Ureter (tissue), 1 donor: ENCODE measurements at regions not wholly inside any gene's neighbourhood (a gene's known extent, or its start where the extent isn't known, plus 50 kb on each side); places are given as distances from the start of the nearest gene placed in this dataset.
"Not testable (repeated sequence)": the region's sequence is repeated elsewhere in the genome, so short reads cannot be mapped to it uniquely, and the experiment has no call there.

ENCODE experiments used
- DNase-seq: peaks from one replicate; pipeline ENCODE4 v3.0.0-alpha.2; 2020; ENCODE audit warnings: low spot score
- donor health status: DM: yes; HTN: yes; CAD: no.

DNA sequence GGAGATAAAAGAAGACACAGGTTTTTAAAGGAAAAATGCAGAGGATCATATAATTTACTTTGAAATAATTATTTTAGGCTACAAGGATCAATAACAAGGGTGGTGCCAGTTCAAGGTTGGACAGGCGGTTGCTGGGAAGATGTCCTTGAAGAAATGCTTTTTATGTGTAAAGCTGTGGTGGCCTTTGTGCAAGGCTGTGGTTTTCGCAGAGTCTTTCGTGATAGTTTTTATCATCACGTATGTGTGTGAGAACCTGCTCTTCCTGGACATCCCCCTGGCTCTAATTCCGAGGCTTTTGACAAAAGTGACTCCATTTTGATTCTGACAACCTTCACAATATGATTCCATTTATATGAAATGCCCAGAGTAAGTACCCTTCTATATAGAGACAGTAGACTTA lies 85.8 kb upstream of the COG2 start:
- DNase-seq: no peak

DNA sequence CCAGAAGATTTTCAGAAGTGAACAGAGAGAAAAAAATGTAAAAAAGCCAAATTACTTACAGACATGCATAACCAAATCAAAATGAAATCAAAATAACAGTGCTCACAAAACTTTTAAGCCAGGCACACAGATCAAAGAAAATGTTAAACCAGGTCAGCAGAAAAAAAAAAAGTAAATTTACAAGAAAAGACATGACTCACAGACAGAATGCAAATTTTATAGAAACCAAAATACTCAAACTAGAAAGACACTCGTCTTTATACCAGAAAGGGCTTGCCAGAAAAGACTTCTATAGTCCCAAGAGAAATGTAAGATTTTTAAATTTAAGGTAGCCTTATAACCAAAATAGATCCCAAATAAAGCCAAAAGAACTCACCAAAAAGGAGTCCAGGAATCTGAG lies 86.5 kb upstream of the COG2 start:
- DNase-seq: no peak

DNA sequence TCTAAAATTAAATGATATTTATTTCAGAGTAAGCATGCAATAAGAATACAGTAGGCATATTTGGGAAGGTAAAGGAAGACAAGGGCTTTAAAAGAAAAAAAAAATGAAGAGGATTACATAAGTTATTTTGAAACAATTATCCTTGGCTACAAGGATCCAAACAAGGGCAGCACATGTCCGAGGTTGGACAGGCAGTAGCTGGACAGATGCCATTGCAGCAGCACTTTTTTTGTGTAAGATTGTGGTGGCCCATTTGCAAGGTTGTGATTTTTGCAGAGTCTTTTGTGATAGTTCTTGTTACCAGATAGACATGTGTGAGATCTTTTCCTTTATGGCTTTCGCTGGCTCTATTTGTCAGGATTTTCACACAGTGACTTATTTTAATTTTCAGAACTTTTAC lies 89.4 kb upstream of the COG2 start:
- no peak for DNase-seq

DNA sequence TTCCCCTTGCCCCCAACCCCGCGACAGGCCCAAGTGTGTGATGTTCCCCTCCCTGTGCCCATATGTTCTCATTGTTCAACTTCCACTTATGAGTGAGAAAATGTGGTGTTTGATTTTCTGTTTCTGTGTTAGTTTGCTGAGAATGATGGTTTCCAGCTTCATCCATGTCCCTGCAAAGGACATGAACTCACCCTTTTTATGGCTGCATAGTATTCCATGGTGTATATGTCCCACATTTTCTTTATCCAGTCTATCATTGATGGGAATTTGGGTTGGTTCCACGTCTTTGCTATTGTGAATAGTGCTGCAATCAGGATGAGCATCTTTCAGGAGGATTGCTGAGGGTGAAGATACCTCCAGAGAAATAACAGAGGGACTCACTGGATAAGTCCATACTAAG lies 91.3 kb upstream of the COG2 start:
- not testable (repeated sequence) for DNase-seq

DNA sequence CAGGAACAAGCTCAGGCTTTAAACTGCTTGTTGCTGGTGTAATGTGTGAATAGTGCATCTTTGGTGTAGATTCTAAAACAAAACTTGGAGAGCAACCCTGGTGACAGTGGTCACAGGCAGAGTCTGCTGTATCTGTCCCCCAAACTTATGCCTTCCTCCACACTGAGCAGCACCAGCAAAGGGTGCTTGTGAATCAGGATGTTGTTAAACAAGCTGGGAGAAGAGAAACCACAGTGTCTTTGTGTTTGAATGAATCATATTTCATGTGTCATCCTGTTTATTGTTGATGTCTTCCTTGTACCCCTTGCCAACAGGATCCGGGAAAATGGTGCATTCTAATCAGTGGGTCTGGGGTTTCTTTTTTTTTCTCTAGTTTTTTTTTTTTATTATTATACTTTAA lies 91.9 kb upstream of the COG2 start:
- no peak for DNase-seq

DNA sequence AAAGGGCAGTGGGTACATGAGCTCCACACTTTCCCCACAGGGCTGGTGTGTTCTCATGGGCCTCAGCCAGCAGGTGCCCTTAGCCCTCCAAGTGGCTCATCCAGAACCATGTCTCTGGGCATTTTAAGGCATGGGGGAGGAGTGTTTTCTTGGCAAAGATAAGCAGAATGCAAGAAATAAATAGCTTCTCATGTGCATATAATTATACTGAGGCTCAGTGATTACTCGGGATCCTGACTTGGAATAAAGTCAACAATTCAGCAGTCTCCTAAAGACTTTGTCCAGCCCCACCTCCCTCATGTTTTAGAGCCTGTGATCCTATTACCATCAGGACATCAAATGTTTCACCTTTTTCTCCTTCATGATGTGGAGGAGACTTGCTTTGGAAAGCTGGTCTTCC lies 92.7 kb upstream of the COG2 start:
- no peak for DNase-seq

DNA sequence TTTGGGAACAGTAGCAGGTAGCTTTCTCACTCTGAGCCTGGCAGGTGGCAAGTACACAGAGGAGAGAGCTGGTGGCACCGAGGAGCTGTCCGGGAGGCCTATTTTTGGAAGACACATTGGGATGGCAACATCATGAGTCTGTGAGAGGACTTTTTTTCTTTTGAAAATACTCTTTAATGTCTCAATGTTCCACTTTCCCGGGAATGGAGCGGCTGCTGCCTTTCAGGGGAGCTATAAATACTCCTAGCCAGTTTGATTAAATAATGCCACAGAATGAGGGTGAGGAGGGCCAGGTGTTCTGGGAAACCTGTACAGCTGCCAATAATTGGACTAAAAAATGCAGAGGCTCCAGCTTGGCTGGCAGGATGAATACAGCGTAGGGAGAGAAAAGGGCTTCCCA lies 93.3 kb upstream of the COG2 start:
- no peak for DNase-seq

DNA sequence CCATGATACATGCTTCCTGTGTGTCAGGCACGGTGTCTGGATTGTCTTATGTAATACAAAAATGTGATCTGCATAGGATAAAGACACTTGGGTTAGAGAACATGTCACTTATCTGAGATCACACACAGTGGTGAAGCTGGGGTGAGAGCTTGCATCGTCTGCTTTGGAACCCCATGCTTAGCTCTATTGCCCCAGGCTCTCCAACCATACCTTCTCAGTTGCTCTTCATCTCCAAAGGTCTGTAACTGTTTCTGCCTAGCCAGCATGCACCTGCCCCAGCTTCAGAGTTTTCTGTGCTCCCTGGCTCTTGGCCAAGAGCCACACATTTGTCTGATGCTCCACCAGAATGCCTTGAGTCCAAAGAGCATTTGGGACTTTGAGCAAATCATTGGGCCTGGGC lies 93.9 kb upstream of the COG2 start:
- DNase-seq: no peak

DNA sequence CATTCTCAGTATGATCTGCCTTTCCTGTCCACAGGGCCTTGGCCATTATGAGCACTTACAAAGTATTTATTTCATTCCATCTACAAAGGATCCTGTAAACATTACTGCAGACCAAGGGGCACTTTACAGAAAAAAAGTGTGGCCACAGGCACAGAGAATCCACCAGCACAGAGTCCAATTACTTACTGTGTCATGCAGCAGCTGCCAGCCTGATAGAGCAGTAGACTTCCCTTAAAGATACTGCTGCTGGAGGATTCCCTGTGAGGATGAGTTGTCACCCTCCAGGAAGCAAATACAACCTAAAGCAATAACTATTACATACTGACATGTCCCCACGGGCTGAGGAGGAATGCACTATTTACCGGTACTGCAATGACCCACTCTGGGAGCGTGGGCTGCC lies 97.1 kb upstream of the COG2 start:
- DNase-seq: no peak

DNA sequence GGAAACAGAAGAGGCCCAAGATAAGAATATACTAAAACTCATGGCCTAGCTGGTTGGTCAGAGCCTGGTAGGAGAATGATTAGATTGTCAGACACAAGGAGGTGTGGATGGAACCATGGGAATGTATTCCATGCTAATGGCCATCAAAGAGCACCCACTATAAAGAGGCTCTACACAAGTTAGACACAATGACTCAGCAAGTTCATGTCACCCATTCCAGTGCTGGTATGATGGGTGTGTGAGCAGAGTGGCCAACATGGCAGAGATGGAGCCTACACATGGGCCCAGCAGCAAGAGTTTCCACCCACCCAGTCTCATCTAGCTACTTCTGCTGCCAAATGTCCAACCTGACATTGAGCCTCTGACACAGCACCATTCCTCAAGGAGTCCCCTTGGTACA lies 97.5 kb upstream of the COG2 start:
- no peak for DNase-seq

DNA sequence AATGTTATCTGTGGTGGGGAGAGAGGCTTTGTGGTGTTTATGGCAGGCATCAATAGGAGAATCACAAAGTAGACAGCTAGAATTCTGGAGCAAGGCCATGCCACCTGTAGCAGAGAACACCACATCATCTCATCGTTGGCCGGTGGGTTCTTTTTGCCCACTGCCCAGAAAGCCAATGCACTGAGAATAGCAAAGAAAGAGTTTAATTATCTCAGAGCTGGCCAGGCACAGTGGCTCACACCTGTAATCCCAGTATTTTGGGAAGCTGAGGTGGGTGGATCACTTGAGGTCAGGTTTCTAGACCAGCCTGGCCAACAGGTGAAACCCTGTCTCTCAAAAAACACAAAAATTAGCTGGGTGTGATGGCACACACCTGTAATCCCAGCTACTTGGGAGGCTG lies 99.2 kb upstream of the COG2 start:
- DNase-seq: no peak

DNA sequence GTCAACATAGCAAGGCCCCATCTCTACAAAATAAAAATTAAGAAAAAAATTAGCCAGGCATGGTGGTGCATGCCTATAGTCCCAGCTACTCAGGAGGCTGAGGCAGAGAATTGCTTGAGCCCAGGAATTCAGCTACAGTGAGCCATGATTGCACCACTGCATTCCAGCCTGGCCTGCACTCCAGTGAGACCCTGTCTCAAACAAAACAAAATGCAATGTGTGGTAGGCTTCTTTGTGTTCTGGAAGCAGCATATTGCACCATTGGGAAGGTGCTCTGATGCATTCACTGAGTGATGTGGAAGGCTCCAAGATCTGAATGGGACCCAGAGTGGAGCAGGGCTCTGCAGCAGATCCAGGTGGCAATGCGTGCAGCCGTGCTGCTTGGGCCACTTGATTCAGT lies 99.6 kb upstream of the COG2 start:
- no peak for DNase-seq

DNA sequence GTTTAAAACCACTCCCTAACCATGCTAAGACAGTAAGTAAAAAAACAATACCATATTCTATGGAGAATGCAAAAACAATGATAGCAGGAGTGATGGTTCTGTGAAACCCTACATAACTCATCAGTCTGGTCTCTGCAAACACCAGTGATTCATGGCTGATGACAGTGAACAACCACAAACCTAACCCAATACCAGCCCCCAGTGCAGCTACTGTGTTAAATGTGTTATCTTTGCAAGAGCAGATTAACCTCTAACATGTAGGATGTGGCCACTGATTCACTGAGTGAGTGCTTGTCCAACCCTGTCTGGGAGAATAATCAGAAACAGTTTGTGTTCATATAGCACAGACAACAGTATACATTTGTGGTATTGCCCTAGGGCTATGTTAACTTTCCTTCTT lies 100.2 kb upstream of the COG2 start:
- DNase-seq: no peak

DNA sequence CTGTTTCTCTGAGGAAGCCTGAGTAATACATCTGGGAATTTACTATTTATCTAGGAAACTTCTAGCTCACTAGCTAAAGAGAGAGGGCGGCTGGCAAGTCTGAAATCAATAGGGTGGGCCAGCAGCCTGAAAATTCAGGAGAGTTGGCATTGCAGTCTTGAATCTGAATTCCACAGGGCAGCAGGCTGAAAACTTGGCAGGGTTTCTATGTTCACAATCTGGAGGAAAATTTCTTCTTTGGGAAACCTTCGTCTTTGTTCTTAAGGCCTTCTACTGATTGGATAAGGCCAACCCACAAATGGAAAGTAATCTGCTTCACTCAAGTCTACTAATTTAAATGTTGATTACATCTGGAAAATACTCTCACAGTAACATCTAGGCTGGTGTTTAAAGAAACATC lies 101.0 kb upstream of the COG2 start:
- DNase-seq: no peak

DNA sequence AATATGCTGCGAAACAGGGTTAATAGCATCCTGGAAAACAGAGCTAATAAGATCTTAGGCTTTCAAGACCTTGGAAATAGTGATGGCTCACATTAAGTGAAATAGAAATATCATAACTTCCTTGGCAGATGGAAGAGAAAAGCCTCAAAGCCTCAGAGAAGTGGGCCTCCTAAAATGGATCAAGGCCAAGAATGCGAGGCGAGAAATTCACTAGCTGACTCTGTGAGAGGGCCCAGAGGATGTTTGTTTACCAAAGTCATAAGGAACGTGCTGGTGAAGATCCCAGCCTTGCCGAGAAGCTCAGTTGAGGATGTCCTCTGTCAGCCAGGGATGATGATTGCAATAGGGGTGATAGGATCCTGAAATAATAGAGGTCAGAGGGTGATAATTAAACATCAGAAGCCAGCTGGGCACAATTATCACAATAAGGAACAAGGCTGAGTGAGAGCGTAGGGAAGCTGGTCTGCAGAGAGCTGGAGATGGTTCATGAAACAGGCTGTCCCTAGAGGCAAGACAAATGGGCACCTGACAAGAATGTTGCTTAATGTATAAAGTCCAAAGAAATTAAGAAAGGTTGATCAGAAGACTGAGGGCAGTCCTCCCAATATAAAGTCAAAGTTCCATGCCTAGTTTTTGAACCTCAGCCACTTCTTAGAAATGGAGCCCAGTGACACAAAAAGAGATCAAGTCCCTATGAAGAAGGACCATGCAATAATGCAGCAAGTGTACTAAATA lies 101.7 kb upstream of the COG2 start:
- DNase-seq: no peak

DNA sequence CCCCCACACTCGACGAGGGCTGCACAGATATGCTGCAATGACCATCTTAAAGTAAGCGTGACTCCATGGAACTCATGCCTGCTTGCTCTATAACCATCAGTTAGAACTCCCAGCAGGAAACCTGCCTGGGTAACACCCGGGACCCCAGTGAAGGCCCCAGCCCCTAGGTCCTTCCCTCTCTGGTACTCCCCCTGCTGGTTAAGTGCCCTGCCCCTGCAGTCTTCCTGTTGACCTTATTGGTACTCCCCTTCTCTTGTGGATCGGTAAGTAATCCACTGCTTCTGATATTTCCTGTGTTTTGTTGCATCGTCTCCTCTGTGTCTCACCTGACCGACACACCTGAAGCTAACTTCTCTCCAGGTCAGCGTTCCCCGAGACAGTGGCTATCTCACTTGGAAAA lies 104.8 kb upstream of the COG2 start:
- no peak for DNase-seq

DNA sequence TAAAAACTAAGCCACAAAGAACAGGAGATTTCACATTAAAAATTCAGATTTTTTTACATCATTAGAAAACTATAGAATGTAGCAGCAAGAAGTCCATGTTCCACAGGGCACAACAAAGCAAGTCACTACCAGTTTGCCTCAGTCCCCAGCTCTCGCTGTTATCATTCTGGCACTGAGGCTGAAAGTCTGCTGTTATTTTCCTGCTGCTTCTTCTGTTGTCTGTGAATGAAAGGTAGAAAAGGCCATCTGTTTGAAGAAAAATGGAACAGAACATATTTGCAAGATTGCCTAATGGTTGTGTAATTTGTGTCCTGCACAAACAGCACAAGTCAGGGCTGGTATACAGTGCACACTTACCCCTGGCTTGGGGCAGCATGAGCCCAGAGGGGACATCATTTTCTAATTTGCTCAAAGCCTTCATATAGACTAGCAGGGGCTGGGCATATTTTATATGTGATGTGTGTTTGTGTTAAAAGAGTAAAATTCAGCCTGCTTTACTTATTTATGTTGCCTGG lies 105.6 kb upstream of the COG2 start:
- DNase-seq: no peak

DNA sequence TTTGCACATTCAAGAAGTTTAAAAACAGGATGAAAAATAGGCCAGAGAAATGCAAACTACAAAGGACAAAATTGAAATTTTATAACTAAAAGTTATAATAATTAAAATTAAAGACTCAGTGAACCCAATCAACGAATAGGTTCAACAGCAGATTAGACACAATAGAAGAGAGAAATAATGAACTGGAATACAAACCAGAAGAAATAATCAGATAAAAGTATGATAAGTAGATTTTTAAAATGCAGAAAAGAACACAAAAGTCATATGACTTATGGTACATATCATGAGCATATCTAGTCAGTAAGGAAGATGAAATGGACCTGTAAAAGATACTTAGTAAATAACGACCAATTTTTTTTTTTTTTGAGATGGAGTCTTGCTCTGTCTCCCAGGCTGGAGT lies 108.1 kb upstream of the COG2 start:
- DNase-seq: no peak

DNA sequence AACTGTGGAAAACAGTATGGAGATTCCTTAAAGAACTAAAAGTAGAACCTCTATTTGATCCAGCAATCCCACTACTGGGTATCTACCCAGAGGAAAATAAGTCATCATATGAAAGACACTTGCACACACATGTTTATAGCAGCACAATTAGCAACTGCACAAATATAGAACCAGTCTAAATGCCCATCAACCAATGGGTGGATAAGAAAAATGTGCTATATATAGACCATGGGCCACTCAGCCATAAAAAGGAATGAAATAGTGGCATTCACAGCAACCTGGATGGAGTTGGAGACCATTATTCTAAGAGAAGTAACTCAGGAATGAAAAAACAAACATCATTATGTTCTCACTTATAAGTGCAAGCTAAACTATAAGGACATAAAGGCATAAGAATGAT lies 105.0 kb upstream of the PGBD5 start:
- no peak for DNase-seq

DNA sequence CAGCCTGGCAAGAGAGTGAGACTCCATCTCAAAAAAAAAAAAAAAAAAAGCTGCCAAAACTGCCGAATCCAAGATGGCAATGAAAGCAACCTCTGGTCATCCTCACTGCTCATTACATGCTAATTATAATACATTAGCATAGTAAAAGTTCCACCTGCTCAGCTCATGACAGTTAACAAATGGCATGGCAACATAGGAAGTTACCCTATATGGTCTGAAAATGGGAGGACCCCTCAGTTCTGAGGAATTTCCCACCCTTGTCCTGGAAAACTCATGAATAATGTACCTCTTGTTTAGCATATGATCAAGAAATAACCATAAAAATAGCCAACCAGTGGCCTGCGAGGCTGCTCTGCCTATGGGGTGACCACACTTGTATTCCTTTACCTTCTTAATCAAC lies 93.1 kb upstream of the PGBD5 start:
- DNase-seq: no peak

DNA sequence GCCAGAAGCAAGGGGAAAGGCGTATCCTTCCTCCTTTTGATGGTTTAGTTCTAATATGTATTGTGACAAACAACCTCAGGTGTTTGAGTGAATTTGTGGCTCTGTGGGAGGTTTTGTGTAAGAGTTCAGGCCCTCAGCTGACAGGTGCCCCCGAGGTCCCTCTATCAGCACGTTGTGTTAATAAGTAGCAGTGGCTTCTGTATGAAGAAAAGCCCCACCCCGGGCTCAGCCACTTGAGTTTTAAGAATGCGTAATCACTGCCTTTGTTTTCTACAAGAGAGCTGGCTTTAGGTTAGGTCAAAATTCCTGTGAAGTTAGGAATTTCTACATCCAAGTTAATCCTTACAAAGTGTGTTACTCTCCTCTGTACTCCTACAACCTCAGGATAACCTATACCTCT lies 92.4 kb upstream of the PGBD5 start:
- DNase-seq: no peak

DNA sequence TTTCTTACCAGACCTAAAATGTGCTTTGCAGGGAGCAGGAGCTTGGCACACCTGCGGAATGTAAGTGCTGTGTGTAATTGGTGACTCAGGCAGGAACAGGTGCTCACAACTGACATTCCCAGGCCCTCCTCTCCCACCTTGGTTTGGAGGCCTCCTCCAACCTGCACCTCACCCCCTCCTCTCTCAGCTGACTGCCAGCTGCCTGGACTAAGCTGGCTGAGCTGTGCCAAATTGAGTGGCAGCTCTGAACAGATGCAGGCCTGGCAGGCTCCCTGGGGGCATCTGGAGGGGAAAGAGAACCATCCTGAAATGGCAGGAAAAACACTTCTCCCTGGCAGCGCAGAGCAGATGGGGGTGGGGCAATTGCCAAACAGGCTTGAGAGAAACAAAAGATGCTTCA lies 91.7 kb upstream of the PGBD5 start:
- DNase-seq: no peak

DNA sequence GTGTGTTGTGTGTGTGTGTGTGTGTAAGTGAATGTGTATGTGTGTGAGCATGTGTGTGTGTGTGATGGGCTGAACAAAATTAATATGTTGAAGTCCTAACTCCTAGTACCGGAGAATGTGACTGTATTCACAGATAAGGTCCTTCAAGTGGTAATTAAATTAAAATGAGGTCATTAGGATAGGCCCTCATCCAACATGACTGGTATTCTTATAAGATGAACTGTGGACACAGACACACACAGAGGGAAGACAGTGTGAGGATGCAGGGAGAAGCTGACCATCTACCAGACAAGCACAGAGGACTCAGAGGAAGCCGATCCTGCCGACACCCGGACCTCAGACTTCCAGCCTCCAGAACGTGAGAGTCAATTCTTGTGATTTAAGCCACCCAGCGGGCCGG lies 91.2 kb upstream of the PGBD5 start:
- DNase-seq: no peak

DNA sequence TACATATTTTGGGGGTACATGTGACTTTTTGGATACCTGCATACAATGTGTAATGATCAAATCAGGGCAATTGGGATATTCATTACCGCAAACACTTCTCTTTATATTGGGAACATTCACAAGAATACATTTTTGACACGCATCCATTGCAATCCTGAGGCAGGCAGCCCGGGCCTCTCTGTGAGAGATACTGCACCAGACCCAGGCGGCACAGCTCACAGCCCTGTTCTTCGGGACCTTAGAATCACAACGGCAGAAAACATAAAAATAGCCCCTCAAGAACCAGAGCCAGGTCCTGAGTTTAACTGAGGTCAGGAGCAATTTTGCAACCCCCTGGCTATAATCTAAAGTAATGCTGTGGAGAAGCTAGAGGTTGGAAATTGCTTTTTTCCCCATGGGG lies 90.8 kb upstream of the PGBD5 start:
- DNase-seq: no peak
